ENCODE measurements at regions not wholly inside any gene's neighbourhood (a gene's known extent, or its start where the extent isn't known, plus 50 kb on each side); places are given as distances from the start of the nearest gene placed in this dataset.

GRCh38 chr7:49247759-49248158, 323.4 kb downstream of the CDC14C start:
- no peak overlapping the region for H3K9ac ChIP-seq (ENCODE audit: low read depth, low read length)
- H3K27me3 ChIP-seq (ENCODE audit: control insufficient read depth, insufficient read depth, low read length) = no peaks in the 10 kb centered on the region
- no peak overlapping the region for H3K27ac ChIP-seq (ENCODE audit: low read depth, low read length)
- H3K9me3 ChIP-seq (ENCODE audit: control insufficient read depth, insufficient read depth, low read length) = no peaks in the 10 kb centered on the region
- no peaks in the 10 kb centered on the region for H3K36me3 ChIP-seq (ENCODE audit: control insufficient read depth, insufficient read depth, low read length)
- H3K4me3 ChIP-seq (ENCODE audit: low read depth, low read length) = no peak overlapping the region
- H3K4me1 ChIP-seq (ENCODE audit: control insufficient read depth, insufficient read depth, low read length) = peaks cover 59% of the 10 kb centered on the region

- no peak overlapping the region for H3K4me3 ChIP-seq (ENCODE audit: low read depth, low read length)
- no peaks in the 10 kb centered on the region for H3K27me3 ChIP-seq (ENCODE audit: control insufficient read depth, insufficient read depth, low read length)
- H3K27ac ChIP-seq (ENCODE audit: low read depth, low read length) = no peak overlapping the region
- H3K36me3 ChIP-seq (ENCODE audit: control insufficient read depth, insufficient read depth, low read length) = no peaks in the 10 kb centered on the region
- no peak overlapping the region for H3K9ac ChIP-seq (ENCODE audit: low read depth, low read length)
- H3K9me3 ChIP-seq (ENCODE audit: control insufficient read depth, insufficient read depth, low read length) = no peaks in the 10 kb centered on the region
- H3K4me1 ChIP-seq (ENCODE audit: control insufficient read depth, insufficient read depth, low read length) = peaks cover 7% of the 10 kb centered on the region; the same call in 1 of the 2 replicates
These were observed 330.7 kb downstream of the CDC14C start for GRCh38 chr7:49255054-49255453.

GRCh38 chr7:49260538-49260937, 336.2 kb downstream of the CDC14C start:
- Histone ChIP-seq H3K36me3 (ENCODE audit: control insufficient read depth, insufficient read depth, low read length) (no peaks in the 10 kb centered on the region), H3K4me3 (ENCODE audit: low read depth, low read length) (no peak overlapping the region), H3K4me1 (ENCODE audit: control insufficient read depth, insufficient read depth, low read length) (no peaks in the 10 kb centered on the region), H3K27ac (ENCODE audit: low read depth, low read length) (no peak overlapping the region), H3K9me3 (ENCODE audit: control insufficient read depth, insufficient read depth, low read length) (no peaks in the 10 kb centered on the region), H3K9ac (ENCODE audit: low read depth, low read length) (no peak overlapping the region), H3K27me3 (ENCODE audit: control insufficient read depth, insufficient read depth, low read length) (no peaks in the 10 kb centered on the region)

- Histone ChIP-seq H3K9me3 (ENCODE audit: control insufficient read depth, insufficient read depth, low read length) (no peaks in the 10 kb centered on the region), H3K27ac (ENCODE audit: low read depth, low read length) (no peak overlapping the region), H3K4me3 (ENCODE audit: low read depth, low read length) (no peak overlapping the region), H3K36me3 (ENCODE audit: control insufficient read depth, insufficient read depth, low read length) (no peaks in the 10 kb centered on the region), H3K9ac (ENCODE audit: low read depth, low read length) (no peak overlapping the region), H3K27me3 (ENCODE audit: control insufficient read depth, insufficient read depth, low read length) (no peaks in the 10 kb centered on the region), H3K4me1 (ENCODE audit: control insufficient read depth, insufficient read depth, low read length) (no peaks in the 10 kb centered on the region)
These were observed 337.6 kb downstream of the CDC14C start for GRCh38 chr7:49261928-49262327.

- H3K4me3 ChIP-seq (ENCODE audit: low read depth, low read length) = no peak overlapping the region
These were observed 340.2 kb downstream of the CDC14C start for GRCh38 chr7:49264530-49264929.

GRCh38 chr7:49273897-49274296, 349.6 kb downstream of the CDC14C start:
- Histone ChIP-seq H3K27ac (ENCODE audit: low read depth, low read length) (no peak overlapping the region), H3K27me3 (ENCODE audit: control insufficient read depth, insufficient read depth, low read length) (no peaks in the 10 kb centered on the region), H3K36me3 (ENCODE audit: control insufficient read depth, insufficient read depth, low read length) (no peaks in the 10 kb centered on the region), H3K9me3 (ENCODE audit: control insufficient read depth, insufficient read depth, low read length) (no peaks in the 10 kb centered on the region), H3K9ac (ENCODE audit: low read depth, low read length) (no peak overlapping the region), H3K4me3 (ENCODE audit: low read depth, low read length) (no peak overlapping the region), H3K4me1 (ENCODE audit: control insufficient read depth, insufficient read depth, low read length) (no peaks in the 10 kb centered on the region)

More at GRCh38 chr7:49264530-49264929, 340.2 kb downstream of the CDC14C start:
- Histone ChIP-seq H3K27ac (ENCODE audit: low read depth, low read length) (no peak overlapping the region), H3K27me3 (ENCODE audit: control insufficient read depth, insufficient read depth, low read length) (no peaks in the 10 kb centered on the region), H3K9me3 (ENCODE audit: control insufficient read depth, insufficient read depth, low read length) (no peaks in the 10 kb centered on the region), H3K36me3 (ENCODE audit: control insufficient read depth, insufficient read depth, low read length) (no peaks in the 10 kb centered on the region), H3K4me1 (ENCODE audit: control insufficient read depth, insufficient read depth, low read length) (no peaks in the 10 kb centered on the region), H3K9ac (ENCODE audit: low read depth, low read length) (no peak overlapping the region)

GRCh38 chr7:49279891-49280290, 355.5 kb downstream of the CDC14C start:
- H3K27me3 ChIP-seq (ENCODE audit: control insufficient read depth, insufficient read depth, low read length) = no peaks in the 10 kb centered on the region
- H3K27ac ChIP-seq (ENCODE audit: low read depth, low read length) = no peak overlapping the region
- 0 out of 2 replicates have a peak, but pooled peaks cover 5% of the 10 kb centered on the region for H3K4me1 ChIP-seq (ENCODE audit: control insufficient read depth, insufficient read depth, low read length)
- H3K36me3 ChIP-seq (ENCODE audit: control insufficient read depth, insufficient read depth, low read length) = no peaks in the 10 kb centered on the region
- H3K9ac ChIP-seq (ENCODE audit: low read depth, low read length) = no peak overlapping the region
- no peak overlapping the region for H3K4me3 ChIP-seq (ENCODE audit: low read depth, low read length)
- no peaks in the 10 kb centered on the region for H3K9me3 ChIP-seq (ENCODE audit: control insufficient read depth, insufficient read depth, low read length)

- Histone ChIP-seq H3K4me3 (ENCODE audit: low read depth, low read length) (no peak overlapping the region), H3K27ac (ENCODE audit: low read depth, low read length) (no peak overlapping the region), H3K36me3 (ENCODE audit: control insufficient read depth, insufficient read depth, low read length) (no peaks in the 10 kb centered on the region), H3K27me3 (ENCODE audit: control insufficient read depth, insufficient read depth, low read length) (no peaks in the 10 kb centered on the region), H3K9ac (ENCODE audit: low read depth, low read length) (no peak overlapping the region), H3K9me3 (ENCODE audit: control insufficient read depth, insufficient read depth, low read length) (no peaks in the 10 kb centered on the region), H3K4me1 (ENCODE audit: control insufficient read depth, insufficient read depth, low read length) (0 out of 2 replicates have a peak, but pooled peaks cover 5% of the 10 kb centered on the region)
These were observed 363.3 kb downstream of the CDC14C start for GRCh38 chr7:49287653-49288052.

- Histone ChIP-seq H3K4me1 (ENCODE audit: control insufficient read depth, insufficient read depth, low read length) (no peaks in the 10 kb centered on the region), H3K27me3 (ENCODE audit: control insufficient read depth, insufficient read depth, low read length) (no peaks in the 10 kb centered on the region), H3K4me3 (ENCODE audit: low read depth, low read length) (no peak overlapping the region), H3K9me3 (ENCODE audit: control insufficient read depth, insufficient read depth, low read length) (no peaks in the 10 kb centered on the region), H3K27ac (ENCODE audit: low read depth, low read length) (no peak overlapping the region), H3K9ac (ENCODE audit: low read depth, low read length) (no peak overlapping the region), H3K36me3 (ENCODE audit: control insufficient read depth, insufficient read depth, low read length) (no peaks in the 10 kb centered on the region)
These were observed 370.3 kb downstream of the CDC14C start for GRCh38 chr7:49294611-49295010.

- Histone ChIP-seq H3K36me3 (ENCODE audit: control insufficient read depth, insufficient read depth, low read length) (no peaks in the 10 kb centered on the region), H3K9ac (ENCODE audit: low read depth, low read length) (no peak overlapping the region), H3K27ac (ENCODE audit: low read depth, low read length) (no peak overlapping the region), H3K4me3 (ENCODE audit: low read depth, low read length) (no peak overlapping the region), H3K27me3 (ENCODE audit: control insufficient read depth, insufficient read depth, low read length) (no peaks in the 10 kb centered on the region), H3K4me1 (ENCODE audit: control insufficient read depth, insufficient read depth, low read length) (no peaks in the 10 kb centered on the region), H3K9me3 (ENCODE audit: control insufficient read depth, insufficient read depth, low read length) (no peaks in the 10 kb centered on the region)
These were observed 370.8 kb downstream of the CDC14C start for GRCh38 chr7:49295146-49295545.

GRCh38 chr7:49297958-49298357, 373.6 kb downstream of the CDC14C start:
- no peak overlapping the region for H3K9ac ChIP-seq (ENCODE audit: low read depth, low read length)
- no peaks in the 10 kb centered on the region for H3K36me3 ChIP-seq (ENCODE audit: control insufficient read depth, insufficient read depth, low read length)
- H3K4me3 ChIP-seq (ENCODE audit: low read depth, low read length) = no peak overlapping the region
- H3K4me1 ChIP-seq (ENCODE audit: control insufficient read depth, insufficient read depth, low read length) = no peaks in the 10 kb centered on the region
- no peak overlapping the region for H3K27ac ChIP-seq (ENCODE audit: low read depth, low read length)
- H3K9me3 ChIP-seq (ENCODE audit: control insufficient read depth, insufficient read depth, low read length) = no peaks in the 10 kb centered on the region
- H3K27me3 ChIP-seq (ENCODE audit: control insufficient read depth, insufficient read depth, low read length) = no peaks in the 10 kb centered on the region

- H3K9me3 ChIP-seq (ENCODE audit: control insufficient read depth, insufficient read depth, low read length) = no peaks in the 10 kb centered on the region
- H3K9ac ChIP-seq (ENCODE audit: low read depth, low read length) = no peak overlapping the region
- H3K27ac ChIP-seq (ENCODE audit: low read depth, low read length) = no peak overlapping the region
- H3K36me3 ChIP-seq (ENCODE audit: control insufficient read depth, insufficient read depth, low read length) = no peaks in the 10 kb centered on the region
- no peaks in the 10 kb centered on the region for H3K27me3 ChIP-seq (ENCODE audit: control insufficient read depth, insufficient read depth, low read length)
- H3K4me1 ChIP-seq (ENCODE audit: control insufficient read depth, insufficient read depth, low read length) = no peaks in the 10 kb centered on the region
- H3K4me3 ChIP-seq (ENCODE audit: low read depth, low read length) = no peak overlapping the region
These were observed 384.4 kb downstream of the CDC14C start for GRCh38 chr7:49308787-49309186.
